ENCODE measurements at regions not wholly inside any gene's neighbourhood (a gene's known extent, or its start where the extent isn't known, plus 50 kb on each side); places are given as distances from the start of the nearest gene placed in this dataset.

- H3K4me3 ChIP-seq (ENCODE audit: low read length) = no peak overlapping the region
- no peak for TF ChIP-seq CTCF (IDR thresholded peaks at IDR 0.05; ENCODE audit: insufficient read depth, low read depth, low read length, missing control alignments)
- DNase-seq (ENCODE audit: low read depth) = no peak
Measured at GRCh38 chr14:85413836-85414526, 116.0 kb upstream of the FLRT2 start.

- peak; percentile 71 for TF ChIP-seq CTCF (IDR thresholded peaks at IDR 0.05; ENCODE audit: insufficient read depth, low read depth, low read length, missing control alignments)
- peak; percentile 100 for DNase-seq (ENCODE audit: low read depth)
- H3K4me3 ChIP-seq (ENCODE audit: low read length) = no peak overlapping the region
Measured at GRCh38 chr14:85415015-85415712, 114.8 kb upstream of the FLRT2 start.

GRCh38 chr14:85416771-85417170 lies 113.2 kb upstream of the FLRT2 start:
- TF ChIP-seq CTCF (IDR thresholded peaks at IDR 0.05; ENCODE audit: insufficient read depth, low read depth, low read length, missing control alignments) = no peak
- peak; percentile 92 for DNase-seq (ENCODE audit: low read depth)
- H3K4me3 ChIP-seq (ENCODE audit: low read length) = no peak overlapping the region

GRCh38 chr14:85417396-85417795 lies 112.5 kb upstream of the FLRT2 start:
- H3K4me3 ChIP-seq (ENCODE audit: low read length) = no peak overlapping the region
- no peak for DNase-seq (ENCODE audit: low read depth)
- no peak for TF ChIP-seq CTCF (IDR thresholded peaks at IDR 0.05; ENCODE audit: insufficient read depth, low read depth, low read length, missing control alignments)

- no peak for TF ChIP-seq CTCF (IDR thresholded peaks at IDR 0.05; ENCODE audit: insufficient read depth, low read depth, low read length, missing control alignments)
- no peak for DNase-seq (ENCODE audit: low read depth)
- H3K4me3 ChIP-seq (ENCODE audit: low read length) = no peak overlapping the region
Measured at GRCh38 chr14:85418721-85419120, 111.2 kb upstream of the FLRT2 start.

GRCh38 chr14:85420278-85420677 lies 109.7 kb upstream of the FLRT2 start:
- no peak for DNase-seq (ENCODE audit: low read depth)
- H3K4me3 ChIP-seq (ENCODE audit: low read length) = no peak overlapping the region
- TF ChIP-seq CTCF (IDR thresholded peaks at IDR 0.05; ENCODE audit: insufficient read depth, low read depth, low read length, missing control alignments) = no peak
